AG04449 (cell line): ENCODE measurements at regions not wholly inside any gene's neighbourhood (a gene's known extent, or its start where the extent isn't known, plus 50 kb on each side); places are given as distances from the start of the nearest gene placed in this dataset.

ENCODE experiments used
- CTCF ChIA-PET: fragments of 350-600 bp; formaldehyde crosslinking; extraction: SDS; loops from one replicate; lab custom pipeline; 2021; ENCODE audit warnings: antibody characterized with exemption; lab: Yijun Ruan, JAX
- POLR2A ChIA-PET: fragments of 400-600, 350-600 bp; formaldehyde crosslinking; extraction: SDS; loops from one replicate; lab custom pipeline; 2020; ENCODE audit warnings: antibody characterized with exemption, inconsistent platforms; lab: Yijun Ruan, JAX
- DNase-seq: peaks from one replicate; pipeline ENCODE4 v3.0.0-alpha.2; 2010; ENCODE audit warnings: low read depth, low spot score
- H3K4me3 ChIP-seq: 2 replicates; pipeline ENCODE4 v1.5.1; 2011; ENCODE audit warnings: low read depth, mild to moderate bottlenecking, control low read depth, low read length
- TF ChIP-seq, protein P1 (sequence below): IDR thresholded peaks from one replicate; pipeline ENCODE4 v1.5.1; 2011; ENCODE audit warnings: mild to moderate bottlenecking, moderate library complexity, low read length, control low read depth, inconsistent platforms; ENCODE audit not compliant: insufficient read depth; ENCODE audit errors: missing control alignments

DNA sequence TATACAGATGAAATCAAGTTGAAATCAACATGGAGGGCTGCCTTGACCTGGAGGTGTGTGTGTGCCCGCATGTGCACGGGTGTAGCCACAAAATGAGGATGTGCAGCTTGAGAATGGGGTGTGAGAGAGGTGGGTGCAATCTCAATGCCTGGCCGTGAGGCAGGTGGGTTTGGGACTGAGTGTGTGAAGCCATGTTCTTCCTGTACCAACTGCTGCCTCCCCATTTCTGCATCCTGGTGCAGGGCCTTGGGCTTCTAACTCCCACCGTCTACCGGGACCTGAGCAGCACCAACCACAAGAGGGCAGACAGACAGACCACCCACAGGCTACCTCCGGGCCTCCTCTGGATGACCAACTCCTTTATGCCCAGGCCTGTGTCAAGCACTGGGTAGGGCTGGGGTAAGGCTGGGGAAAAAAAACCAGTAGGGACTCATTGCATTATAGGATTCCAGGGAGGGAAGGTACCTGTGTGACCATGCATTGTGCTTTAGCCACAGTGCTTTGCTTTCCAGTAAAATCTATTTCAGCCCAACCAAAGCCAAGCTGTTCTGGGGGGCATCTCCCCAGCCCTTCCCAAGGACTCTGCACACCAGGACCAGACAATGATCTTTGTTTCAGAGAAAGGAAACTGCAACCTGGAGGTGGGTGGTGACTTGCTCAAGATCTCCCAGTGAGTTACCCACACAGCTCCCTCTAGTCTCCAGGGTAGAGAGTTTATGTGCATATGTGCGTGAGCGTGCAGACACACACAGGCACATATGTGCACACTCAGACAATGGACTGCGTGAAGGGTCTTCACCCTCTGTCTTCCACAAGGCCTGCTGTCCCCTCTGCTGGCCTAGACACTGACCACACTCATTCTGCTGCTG lies 162.2 kb upstream of the TLE3 start:
- ChIA-PET POLR2A (interaction anchor here (1.4 kb wide), 1 partner anchor 8 kb away, joined by 3 read pairs; no protein-coding TSS in a partner anchor), CTCF (interaction anchor here (1.5 kb wide), 1 partner anchor 228 kb away, joined by 4 read pairs; no protein-coding TSS in a partner anchor)
- DNase-seq = no peak
- TF ChIP-seq, protein P1, sequence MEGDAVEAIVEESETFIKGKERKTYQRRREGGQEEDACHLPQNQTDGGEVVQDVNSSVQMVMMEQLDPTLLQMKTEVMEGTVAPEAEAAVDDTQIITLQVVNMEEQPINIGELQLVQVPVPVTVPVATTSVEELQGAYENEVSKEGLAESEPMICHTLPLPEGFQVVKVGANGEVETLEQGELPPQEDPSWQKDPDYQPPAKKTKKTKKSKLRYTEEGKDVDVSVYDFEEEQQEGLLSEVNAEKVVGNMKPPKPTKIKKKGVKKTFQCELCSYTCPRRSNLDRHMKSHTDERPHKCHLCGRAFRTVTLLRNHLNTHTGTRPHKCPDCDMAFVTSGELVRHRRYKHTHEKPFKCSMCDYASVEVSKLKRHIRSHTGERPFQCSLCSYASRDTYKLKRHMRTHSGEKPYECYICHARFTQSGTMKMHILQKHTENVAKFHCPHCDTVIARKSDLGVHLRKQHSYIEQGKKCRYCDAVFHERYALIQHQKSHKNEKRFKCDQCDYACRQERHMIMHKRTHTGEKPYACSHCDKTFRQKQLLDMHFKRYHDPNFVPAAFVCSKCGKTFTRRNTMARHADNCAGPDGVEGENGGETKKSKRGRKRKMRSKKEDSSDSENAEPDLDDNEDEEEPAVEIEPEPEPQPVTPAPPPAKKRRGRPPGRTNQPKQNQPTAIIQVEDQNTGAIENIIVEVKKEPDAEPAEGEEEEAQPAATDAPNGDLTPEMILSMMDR = no peak
- no peak overlapping the region for H3K4me3 ChIP-seq

DNA sequence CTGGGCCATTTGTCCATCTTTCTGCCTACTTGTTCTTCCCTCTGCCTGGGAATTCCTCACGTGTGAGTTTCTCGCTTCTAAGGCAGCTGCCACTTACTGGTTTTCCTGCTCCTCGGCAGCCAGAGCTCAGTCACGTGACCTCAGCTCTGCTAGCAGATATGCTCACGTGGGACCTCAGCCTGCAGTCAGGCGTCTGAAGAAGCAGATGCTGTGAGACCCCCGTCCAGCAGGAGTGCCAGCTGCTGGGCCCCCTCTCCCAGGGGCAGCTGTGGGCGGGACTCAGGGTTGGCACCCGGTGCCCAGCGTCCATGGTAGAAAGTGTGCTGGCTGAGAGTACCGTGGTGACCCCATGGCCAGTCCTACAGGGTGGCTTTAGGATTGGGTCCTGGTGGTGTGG lies 161.3 kb upstream of the TLE3 start:
- CTCF ChIA-PET = interaction anchor here (1.5 kb wide), 1 partner anchor 229 kb away, joined by 4 read pairs; no protein-coding TSS in a partner anchor
- DNase-seq = no peak
- no peak overlapping the region for H3K4me3 ChIP-seq
- TF ChIP-seq, protein P1 = no peak
- POLR2A ChIA-PET = interaction anchor here (1.1 to 1.4 kb wide), 2 partner anchors 9 to 71 kb away, joined by 3 to 4 read pairs; no protein-coding TSS in a partner anchor

DNA sequence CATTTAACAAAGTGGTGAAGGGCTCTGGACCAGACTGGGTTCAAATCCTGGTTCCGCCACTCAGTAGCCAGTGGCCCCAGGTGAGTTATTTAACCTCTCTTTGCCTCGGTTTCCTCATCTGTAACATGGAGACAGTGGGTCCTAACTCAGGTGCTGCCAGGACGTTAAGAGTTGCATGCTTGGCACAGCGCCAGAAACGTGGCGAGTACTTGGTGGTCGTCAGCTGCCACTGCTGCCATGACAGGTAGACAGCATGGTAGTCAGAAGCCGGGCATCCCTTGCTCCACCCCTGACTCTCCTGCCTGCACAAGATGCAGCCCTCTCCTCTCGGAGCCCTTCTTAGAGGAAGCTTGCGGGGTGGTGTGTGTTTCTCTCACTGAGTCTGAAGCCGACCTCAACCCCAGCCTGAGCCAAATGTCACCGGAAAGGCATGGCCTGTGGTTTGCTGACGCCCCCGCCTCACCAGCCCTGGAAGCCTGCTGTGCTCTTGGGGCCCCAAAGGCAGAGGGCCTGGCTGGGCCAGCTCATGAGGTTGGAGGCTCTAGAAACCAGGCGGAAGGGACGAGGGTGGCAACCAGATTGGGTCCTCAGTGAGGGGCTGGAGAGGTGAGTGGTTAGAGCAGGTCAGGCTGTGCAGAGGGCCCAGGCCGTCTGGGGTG lies 160.8 kb upstream of the TLE3 start:
- no peak overlapping the region for H3K4me3 ChIP-seq
- ChIA-PET POLR2A (interaction anchor here (1.1 to 1.4 kb wide), 2 partner anchors 10 to 71 kb away, joined by 3 to 4 read pairs; no protein-coding TSS in a partner anchor), CTCF (interaction anchor here (1.2 to 1.5 kb wide), 2 partner anchors 9 to 229 kb away, joined by 3 to 4 read pairs; no protein-coding TSS in a partner anchor)
- TF ChIP-seq, protein P1 = no peak
- no peak for DNase-seq

DNA sequence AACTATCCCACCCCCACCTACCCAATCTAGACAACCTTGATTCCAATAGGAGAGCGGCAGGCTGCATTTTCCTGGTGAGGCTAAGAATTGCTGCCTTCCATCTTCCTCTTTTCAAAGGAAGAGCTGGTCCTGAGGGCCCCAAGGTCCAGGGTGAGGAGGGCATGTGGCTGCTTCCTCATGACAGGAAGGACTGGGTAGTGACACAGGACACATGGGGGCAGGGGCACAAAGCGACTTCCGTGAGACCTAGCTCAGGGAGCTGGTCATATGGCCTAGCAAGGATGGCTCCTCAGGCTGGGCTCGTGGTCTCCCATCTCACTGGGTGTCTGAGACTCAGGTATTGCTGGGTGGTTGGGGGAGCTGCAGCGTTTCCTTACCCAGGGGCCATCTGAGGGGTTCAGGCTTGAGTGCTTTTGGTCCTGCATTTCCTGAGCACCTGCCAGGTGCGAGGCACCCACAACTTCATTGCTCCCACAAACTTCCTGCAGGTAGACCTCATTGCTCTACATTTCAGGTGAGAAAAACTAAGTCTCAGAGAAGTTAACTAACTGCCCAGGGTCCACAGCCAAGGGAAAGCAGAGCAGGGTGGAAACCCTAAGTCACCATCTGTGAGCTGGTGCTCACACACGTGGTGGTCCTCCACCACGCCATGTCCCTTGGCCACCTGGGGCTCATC lies 160.0 kb upstream of the TLE3 start:
- DNase-seq = no peak
- no peak overlapping the region for H3K4me3 ChIP-seq
- ChIA-PET POLR2A (interaction anchor here (1.1 kb wide), 1 partner anchor 70 kb away, joined by 4 read pairs; no protein-coding TSS in a partner anchor), CTCF (interaction anchor here (1.2 to 1.5 kb wide), 2 partner anchors 10 to 230 kb away, joined by 3 to 4 read pairs; no protein-coding TSS in a partner anchor)
- TF ChIP-seq, protein P1 = no peak

DNA sequence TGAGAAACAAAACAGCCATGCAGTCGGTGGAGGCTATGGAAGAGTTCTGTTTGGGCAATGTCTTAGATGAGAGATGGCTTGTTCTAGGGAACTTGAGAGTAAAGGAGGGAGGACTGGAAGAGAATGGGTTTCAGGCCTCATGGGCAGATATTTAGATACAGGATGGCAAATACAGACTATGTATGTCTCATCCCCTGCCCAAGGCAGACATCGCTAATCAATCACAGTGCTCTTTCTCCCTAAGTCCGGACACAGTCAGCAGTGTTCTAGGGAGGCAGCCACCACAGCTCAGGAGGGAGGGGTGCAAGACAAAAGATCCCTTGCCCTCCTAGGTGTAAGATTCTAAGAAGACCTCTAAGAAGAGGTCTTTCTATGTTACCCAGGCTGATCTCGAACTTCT lies 159.3 kb upstream of the TLE3 start:
- POLR2A ChIA-PET = no interaction called here
- no peak for DNase-seq
- CTCF ChIA-PET = no interaction called here
- H3K4me3 ChIP-seq = no peak overlapping the region
- TF ChIP-seq, protein P1 = no peak
